Cerebellar cortex (tissue), 1 donor: ENCODE measurements at regions not wholly inside any gene's neighbourhood (a gene's known extent, or its start where the extent isn't known, plus 50 kb on each side); places are given as distances from the start of the nearest gene placed in this dataset.
"Not testable (repeated sequence)": the region's sequence is repeated elsewhere in the genome, so short reads cannot be mapped to it uniquely, and the experiment has no call there.

Experiments used
- DNase-seq: peaks from one replicate; pipeline ENCODE4 v3.0.0-alpha.2; 2015; ENCODE audit warnings: low spot score

GRCh38 chr14:28254768-28255167 lies 511.8 kb upstream of the FOXG1 start:
- no peak for DNase-seq

- DNase-seq, result no peak
Measured at GRCh38 chr14:28264306-28264705, 502.3 kb upstream of the FOXG1 start.

GRCh38 chr14:28272270-28272669 lies 494.3 kb upstream of the FOXG1 start:
- DNase-seq, result no peak

- DNase-seq, result no peak
Measured at GRCh38 chr14:28280530-28280929, 486.1 kb upstream of the FOXG1 start.

- DNase-seq, result no peak
Measured at GRCh38 chr14:28280997-28281598, 485.5 kb upstream of the FOXG1 start.

- no peak for DNase-seq
Measured at GRCh38 chr14:28284546-28285300, 481.9 kb upstream of the FOXG1 start.

- no peak for DNase-seq
Measured at GRCh38 chr14:28294834-28295440, 471.6 kb upstream of the FOXG1 start.

- no peak for DNase-seq
Measured at GRCh38 chr14:28297559-28297958, 469.0 kb upstream of the FOXG1 start.

- DNase-seq, result no peak
Measured at GRCh38 chr14:28298156-28298555, 468.4 kb upstream of the FOXG1 start.

- no peak for DNase-seq
Measured at GRCh38 chr14:28299227-28299626, 467.4 kb upstream of the FOXG1 start.

GRCh38 chr14:28300356-28300755 lies 466.2 kb upstream of the FOXG1 start:
- no peak for DNase-seq

- DNase-seq, result no peak
Measured at GRCh38 chr14:28301179-28301578, 465.4 kb upstream of the FOXG1 start.

- DNase-seq, result no peak
Measured at GRCh38 chr14:28303248-28303647, 463.3 kb upstream of the FOXG1 start.

- no peak for DNase-seq
Measured at GRCh38 chr14:28305938-28306337, 460.6 kb upstream of the FOXG1 start.

- DNase-seq, result no peak
Measured at GRCh38 chr14:28307506-28307905, 459.1 kb upstream of the FOXG1 start.

GRCh38 chr14:28308734-28309133 lies 457.9 kb upstream of the FOXG1 start:
- no peak for DNase-seq

- not testable (repeated sequence) for DNase-seq
Measured at GRCh38 chr14:28317890-28318675, 448.5 kb upstream of the FOXG1 start.

- no peak for DNase-seq
Measured at GRCh38 chr14:28321475-28322244, 444.9 kb upstream of the FOXG1 start.

- no peak for DNase-seq
Measured at GRCh38 chr14:28323366-28323765, 443.2 kb upstream of the FOXG1 start.

- no peak for DNase-seq
Measured at GRCh38 chr14:28323951-28324741, 442.4 kb upstream of the FOXG1 start.

GRCh38 chr14:28340816-28341215 lies 425.8 kb upstream of the FOXG1 start:
- DNase-seq, result no peak
